HG03097 (cell line): ENCODE measurements at regions not wholly inside any gene's neighbourhood (a gene's known extent, or its start where the extent isn't known, plus 50 kb on each side); places are given as distances from the start of the nearest gene placed in this dataset.
"Not testable (repeated sequence)": the region's sequence is repeated elsewhere in the genome, so short reads cannot be mapped to it uniquely, and the experiment has no call there.

Source experiments
- ATAC-seq: cut with Tn5 transposase; IDR thresholded peaks from one replicate; pipeline ENCODE4 v1.9.1; 2021; ENCODE audit not compliant: unreplicated experiment, low FRiP score

- no peak for ATAC-seq
These were observed 420.8 kb downstream of the FUT8 start for GRCh38 chr14:65833267-65833880.

DNA sequence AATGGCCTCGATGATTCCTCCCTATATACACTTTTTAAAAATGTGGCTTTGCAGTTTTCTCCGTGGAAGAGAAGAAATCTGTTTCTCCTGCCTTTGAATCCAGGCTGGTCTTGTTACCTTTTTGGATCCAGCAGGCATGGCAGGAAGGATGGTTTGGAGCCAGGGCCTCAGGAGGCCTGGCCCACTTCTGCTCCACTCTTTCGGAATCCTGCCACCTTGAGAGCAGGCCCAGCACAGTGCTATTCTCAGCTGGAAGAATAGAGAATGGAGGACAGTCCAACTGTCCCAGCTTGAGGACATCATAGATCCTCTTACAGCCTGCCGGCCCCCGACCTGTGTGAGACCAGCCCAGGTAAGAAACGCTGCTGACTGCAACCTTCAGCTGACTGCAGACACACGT, 421.5 kb downstream of the FUT8 start:
- ATAC-seq = no peak

DNA sequence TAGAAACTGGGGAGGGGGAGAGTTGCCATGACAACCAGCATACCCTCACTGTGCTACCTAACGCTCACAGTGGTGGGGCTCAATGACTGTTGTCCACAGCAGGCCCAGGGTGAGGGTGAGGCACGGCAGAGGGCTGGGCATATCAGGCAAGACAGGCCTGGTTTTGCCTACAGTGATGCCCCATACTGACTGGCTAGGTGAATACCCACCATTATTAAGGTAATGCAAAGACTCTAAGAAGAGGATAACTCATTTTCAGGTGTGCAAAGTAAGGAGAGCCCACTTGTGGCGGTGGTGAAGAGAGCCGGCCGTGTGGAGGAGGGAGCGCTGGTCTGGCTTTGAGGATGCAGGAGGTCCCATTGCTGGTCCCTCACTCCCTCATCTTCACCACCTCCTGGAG, 422.3 kb downstream of the FUT8 start:
- no peak for ATAC-seq

DNA sequence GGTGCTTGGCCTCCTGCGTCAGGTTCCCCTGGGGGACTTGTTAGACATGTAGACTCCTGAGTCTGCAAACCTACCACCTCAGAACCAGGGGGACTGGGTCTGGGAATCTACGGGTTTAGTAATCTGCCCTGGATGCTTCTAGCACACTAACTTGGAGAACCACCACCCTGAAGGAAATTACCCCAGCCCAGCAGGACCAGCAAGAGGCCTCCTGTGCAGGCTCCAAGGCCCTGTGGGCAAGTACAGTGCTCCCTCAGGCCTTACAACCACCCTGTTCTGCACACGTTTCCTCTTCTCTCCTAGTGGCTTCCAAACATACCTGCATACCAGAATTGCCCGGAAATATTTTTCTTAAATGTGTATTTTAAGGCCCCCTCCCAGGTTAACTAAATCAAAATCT, 423.0 kb downstream of the FUT8 start:
- ATAC-seq = no peak

DNA sequence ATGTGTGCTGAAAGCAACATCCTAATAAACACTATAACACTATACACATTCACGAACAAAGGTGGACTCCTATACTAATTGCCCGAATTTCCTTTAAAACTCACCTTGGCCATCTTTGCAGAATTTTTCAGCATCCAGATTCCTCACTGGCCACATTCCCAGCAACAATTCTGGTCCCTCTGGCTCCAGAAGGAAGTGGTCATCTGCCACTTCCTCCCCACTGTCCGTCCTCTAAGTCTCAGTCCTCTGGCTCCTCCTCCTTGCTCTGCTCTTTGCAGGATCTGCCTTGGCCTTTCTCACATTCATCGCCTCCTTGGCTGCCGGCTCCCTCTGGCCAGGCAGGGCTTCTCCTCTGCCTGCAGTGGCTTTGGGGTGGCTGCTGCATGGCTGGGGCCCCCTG, 426.0 kb downstream of the FUT8 start:
- no peak for ATAC-seq

DNA sequence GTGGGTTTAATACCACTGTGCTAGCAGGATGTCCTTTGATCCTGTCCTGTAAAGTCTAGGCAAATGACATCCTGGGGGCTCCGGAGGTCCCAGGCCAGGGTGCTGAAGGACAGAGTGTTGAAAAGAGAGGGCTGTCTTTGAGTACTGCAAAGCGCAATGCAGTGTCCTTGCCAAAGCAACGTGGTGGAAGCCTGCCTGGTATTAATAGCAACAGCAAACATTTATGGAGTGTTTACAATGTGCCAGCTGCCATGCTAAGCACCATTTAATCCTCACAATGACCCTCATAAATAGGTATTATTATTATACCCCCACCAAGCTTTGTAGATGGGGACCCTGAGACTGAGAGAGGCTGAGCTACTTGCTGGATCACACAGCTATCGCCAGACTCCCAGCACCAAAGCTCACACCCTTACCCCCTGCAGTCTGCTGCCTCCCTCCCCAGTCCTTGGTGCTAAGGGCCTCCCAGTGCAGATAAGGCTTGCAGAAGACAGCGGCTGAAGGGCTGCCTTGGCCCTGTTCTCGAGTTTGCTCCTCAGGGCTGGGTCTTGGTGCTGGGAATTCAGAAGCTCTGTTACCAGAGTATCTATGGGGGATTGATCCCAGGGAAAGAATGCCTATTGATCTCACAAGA, 427.7 kb downstream of the FUT8 start:
- no peak for ATAC-seq

DNA sequence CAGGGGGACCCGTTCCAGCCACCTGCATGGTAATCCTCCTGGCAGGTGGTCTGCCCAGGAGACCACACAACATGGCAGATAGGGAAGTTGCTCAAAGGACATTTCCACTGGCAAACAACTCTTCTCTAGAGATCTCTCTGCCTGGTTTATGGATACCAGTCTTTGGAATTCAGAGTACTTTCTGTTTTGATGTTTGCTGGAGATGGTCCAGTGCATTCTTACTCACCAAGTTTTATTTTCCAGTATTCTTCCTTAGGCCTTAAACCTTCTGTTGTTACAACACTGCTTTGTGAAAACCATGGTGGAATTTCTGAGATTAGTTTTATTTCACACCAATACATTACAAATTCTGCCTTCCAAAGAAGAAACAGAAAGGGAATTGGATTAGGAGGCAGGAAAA, 428.3 kb downstream of the FUT8 start:
- ATAC-seq = no peak

- no peak for ATAC-seq
These were observed 433.8 kb downstream of the FUT8 start for GRCh38 chr14:65846196-65846868.

DNA sequence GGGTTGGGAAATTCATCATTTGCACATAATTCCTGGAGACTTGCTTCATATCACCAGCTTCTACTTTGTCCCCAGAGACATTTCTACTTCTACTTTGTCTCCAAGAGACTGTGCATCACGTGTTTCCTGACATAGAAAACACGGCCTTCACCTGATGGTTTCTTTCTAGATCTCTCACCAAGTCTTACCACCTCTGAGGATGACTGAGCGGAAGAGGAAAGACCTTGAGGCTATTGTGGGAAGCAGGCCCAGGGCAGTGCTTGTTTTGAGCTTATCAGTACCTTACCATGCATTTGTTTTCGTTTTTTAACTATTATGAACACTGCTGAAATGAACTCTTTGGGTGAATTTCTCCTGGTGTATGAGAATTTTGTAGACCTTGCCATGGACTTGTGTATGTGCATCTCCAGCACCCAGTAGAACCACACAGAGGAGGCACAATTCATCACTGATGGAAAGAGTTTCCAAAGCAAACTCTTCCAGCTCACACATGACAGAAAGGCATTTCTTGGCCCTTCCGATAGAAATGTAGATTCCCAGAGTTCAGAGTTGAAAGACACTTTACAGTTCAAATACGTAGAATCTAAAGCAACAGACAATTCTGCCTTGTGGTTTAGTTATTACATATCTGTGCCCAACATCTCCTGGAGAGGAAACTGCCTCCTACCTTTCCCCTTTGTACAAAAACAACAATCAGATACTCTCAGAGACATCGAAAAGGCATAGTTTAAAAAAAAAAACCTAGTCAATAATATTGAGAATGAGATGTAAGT, 434.7 kb downstream of the FUT8 start:
- ATAC-seq = peak; percentile 75

GRCh38 chr14:65847931-65848330, 435.4 kb downstream of the FUT8 start:
- ATAC-seq = not testable (repeated sequence)

DNA sequence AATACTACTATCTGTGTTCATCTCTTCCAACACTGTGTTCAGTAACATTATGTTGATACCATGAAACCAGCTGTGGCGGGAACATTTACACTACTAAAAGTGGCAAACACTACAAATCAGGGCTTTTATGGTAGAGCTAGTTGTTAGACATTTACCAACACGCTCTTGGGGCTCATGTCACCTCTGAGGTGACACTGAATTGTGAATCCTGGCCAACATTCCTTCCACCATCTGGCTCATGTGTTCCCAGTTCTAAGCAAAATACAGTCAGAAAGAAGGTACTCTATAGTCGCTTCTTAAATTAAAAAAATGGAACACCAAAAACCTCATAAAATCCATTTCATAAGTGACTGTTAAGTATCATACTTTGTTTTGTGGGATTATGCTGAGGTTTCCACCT, 436.6 kb downstream of the FUT8 start:
- ATAC-seq = no peak

DNA sequence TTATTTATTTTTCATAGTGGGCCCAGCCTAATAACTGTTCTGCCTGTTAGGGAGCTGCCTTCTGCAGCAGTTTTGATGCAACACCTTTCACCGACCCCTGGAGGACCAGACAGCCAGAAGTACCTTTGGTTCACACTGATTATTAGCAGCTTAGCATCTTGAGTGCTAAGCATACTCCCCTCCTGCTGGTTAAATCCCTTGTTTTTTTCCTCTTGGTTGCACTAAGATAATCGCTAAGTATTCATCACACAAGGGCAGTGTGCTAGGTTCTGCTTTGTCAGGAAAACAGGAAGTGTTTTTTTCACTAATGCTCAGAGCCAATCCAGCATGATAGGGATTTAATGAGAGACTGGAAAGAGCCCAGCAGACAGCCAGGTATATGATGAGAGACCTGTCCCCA, 437.0 kb downstream of the FUT8 start:
- no peak for ATAC-seq

DNA sequence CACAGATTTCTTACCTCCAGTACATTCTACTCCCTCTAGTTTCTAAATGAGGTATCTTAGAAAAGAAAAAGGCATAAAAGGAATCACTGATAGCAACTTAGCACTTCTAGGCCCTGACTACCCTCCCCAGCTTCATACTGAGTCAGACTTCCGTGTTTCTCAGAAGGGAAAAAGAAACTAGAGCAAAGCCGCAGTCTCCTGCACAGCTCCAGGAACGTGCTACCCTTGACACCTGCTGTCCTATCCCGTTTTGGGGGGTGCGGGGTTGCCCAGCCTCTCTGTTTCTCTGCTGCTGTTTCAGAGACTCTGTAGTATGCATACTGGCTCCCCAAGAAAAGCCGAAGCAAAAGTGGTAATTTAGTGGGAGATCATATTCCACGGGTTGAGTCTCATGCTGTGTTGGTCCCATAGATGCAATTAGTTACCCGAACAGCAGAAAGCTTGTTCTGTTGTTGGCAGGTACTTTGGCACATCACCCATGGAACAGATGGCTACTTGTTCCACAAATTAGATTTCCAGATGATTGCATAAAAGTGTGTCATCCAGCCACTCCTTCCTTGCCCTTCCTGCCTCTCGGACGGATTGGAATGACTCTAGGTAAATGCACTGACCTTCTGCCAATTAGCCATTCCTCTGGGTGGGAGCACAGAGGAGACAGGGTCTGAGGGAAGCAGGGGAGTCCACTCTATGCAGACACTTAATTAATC, 438.1 kb downstream of the FUT8 start:
- ATAC-seq = no peak

- no peak for ATAC-seq
These were observed 440.2 kb downstream of the FUT8 start for GRCh38 chr14:65852689-65853088.

- ATAC-seq = no peak
These were observed 441.0 kb downstream of the FUT8 start for GRCh38 chr14:65853407-65853955.

- no peak for ATAC-seq
These were observed 441.7 kb downstream of the FUT8 start for GRCh38 chr14:65854215-65854614.

DNA sequence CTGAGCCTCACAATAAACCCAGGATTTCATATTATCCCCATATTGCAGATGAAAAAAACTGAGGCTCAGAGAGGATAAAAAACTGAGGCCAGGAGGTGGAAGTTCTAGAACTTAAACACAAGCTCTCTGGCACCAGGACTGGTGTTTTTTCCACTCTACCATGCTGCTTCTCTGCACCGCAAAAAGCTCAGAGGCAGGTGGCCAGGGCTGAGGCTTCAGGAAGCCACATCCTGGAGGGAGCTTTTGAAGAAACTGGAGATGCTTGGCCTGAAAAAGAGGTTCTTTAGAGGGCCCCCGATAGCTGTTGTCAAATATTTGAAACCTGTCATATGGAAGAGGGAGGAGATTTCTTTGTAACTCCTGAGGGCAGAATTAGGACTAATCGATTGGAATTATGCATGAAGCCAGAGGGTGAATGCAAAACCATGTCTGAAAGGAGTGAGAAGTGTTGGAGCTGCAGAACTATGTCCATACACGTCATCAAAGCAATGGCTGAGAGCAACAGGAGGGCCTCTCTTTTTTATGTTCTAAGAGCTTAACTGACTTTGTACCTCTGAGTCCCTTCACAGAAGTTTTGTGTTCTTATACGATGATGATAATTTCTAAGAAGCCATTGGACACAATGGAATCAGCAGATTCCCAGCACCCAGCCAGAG, 448.6 kb downstream of the FUT8 start:
- ATAC-seq = no peak

DNA sequence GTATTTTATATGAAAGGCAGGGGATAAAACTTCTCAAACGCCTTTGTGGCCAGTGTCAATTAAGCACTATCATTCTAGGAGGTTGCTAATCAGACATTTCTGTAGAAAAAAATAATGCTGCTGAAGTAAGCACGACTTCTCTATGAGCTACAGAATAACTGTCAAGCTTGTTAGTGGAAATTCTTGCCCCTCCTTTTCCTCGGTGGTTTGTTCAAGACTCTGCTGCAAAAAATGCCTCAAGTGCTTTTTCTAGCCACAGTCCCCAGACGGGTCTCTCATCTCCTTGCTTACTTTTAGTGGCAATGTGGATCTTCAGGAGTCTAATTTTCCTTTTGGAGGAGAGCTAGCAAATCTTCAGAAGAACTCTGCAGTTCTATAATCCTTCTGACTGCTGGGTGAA, 452.0 kb downstream of the FUT8 start:
- no peak for ATAC-seq

DNA sequence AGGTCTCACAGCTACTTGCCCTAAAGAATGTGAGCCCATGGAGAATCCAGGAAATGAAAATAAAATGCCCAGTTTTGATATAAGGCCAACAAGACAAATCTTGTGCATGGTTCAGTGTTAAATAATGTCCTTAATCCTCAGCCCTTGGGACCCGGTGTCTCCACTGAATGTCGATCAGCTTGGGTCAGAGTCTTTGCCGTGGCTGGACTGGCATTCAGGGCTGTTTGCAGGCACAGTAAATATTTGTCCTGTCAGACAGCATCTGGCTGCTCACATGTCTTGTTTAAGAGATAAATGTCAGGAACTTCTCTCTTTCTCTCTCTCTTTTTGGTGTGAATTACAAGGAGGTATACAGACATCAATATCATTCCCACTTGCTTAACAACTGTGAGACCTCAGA, 452.5 kb downstream of the FUT8 start:
- no peak for ATAC-seq

DNA sequence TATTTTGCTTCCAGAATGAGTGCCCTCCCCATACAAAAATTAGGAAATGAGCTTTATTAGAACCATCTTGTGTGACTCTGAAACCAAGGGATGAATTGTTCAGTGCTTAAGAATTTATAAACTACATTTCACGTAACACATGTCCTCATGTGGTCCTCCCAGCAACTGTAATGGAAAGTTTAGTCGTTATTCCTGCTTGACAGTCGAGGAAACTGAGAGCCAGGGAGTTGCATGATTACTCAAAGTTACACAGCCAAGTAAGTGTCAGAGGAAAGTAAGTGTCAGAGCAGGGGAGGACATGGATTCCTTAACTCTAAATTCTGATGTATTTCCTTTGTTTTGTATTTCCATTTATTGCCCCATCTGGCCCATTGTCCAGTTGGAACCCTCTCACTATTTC, 453.9 kb downstream of the FUT8 start:
- no peak for ATAC-seq
